Karpas-422 (cell line): ENCODE measurements at regions not wholly inside any gene's neighbourhood (a gene's known extent, or its start where the extent isn't known, plus 50 kb on each side); places are given as distances from the start of the nearest gene placed in this dataset.

Source experiments
- DNase-seq: peaks from one replicate; pipeline ENCODE4 v3.0.0-alpha.2; 2015
- H2AFZ ChIP-seq: fragments of 200-600 bp; sonication (generic); 2 replicates; pipeline ENCODE4 v1.6.1; 2014; ENCODE audit warnings: antibody characterized with exemption, low read length, mixed read lengths
- H3K27ac ChIP-seq: fragments of 200-600 bp; sonication (generic); 2 replicates; pipeline ENCODE4 v1.5.1; 2014; ENCODE audit warnings: mild to moderate bottlenecking, low read length, moderate library complexity
- H3K27me3 ChIP-seq: fragments of 200-600 bp; sonication (generic); 2 replicates; pipeline ENCODE4 v1.6.1; 2014; ENCODE audit warnings: low read length, mixed read lengths
- H3K36me3 ChIP-seq: fragments of 200-600 bp; sonication (generic); 2 replicates; pipeline ENCODE4 v1.6.1; 2014; ENCODE audit warnings: low read length, mixed read lengths; ENCODE audit not compliant: insufficient read depth
- H3K4me1 ChIP-seq: fragments of 200-600 bp; sonication (generic); 2 replicates; pipeline ENCODE4 v1.6.1; 2014; ENCODE audit warnings: mild to moderate bottlenecking, low read length, mixed read lengths
- H3K4me2 ChIP-seq: fragments of 200-600 bp; sonication (generic); 2 replicates; pipeline ENCODE4 v1.6.1; 2014; ENCODE audit warnings: low read length, low read depth, mild to moderate bottlenecking; ENCODE audit not compliant: poor library complexity, severe bottlenecking
- H3K4me3 ChIP-seq: fragments of 200-600 bp; sonication (generic); 2 replicates; pipeline ENCODE4 v1.5.1; 2014; ENCODE audit warnings: mild to moderate bottlenecking, antibody characterized with exemption, low read length, mixed read lengths
- H3K79me2 ChIP-seq: fragments of 200-600 bp; sonication (generic); 2 replicates; pipeline ENCODE4 v1.6.1; 2014; ENCODE audit warnings: mild to moderate bottlenecking, low read length, mixed read lengths
- H3K9ac ChIP-seq: fragments of 200-600 bp; sonication (generic); 2 replicates; pipeline ENCODE4 v1.6.0; 2014; ENCODE audit warnings: low read length
- H3K9me2 ChIP-seq: fragments of 200-600 bp; sonication (generic), shearing (Covaris generic); replicated peaks from 2 replicates; pipeline ENCODE4 v1.6.0; 2014; ENCODE audit warnings: mild to moderate bottlenecking, low read length, moderate library complexity; ENCODE audit not compliant: insufficient read depth
- H3K9me3 ChIP-seq: fragments of 300-700, 200-600 bp; sonication (generic); 2 replicates; pipeline ENCODE4 v1.6.1; 2014; ENCODE audit warnings: low read length, mixed read lengths
- H4K20me1 ChIP-seq: fragments of 200-600 bp; sonication (generic); 2 replicates; pipeline ENCODE4 v1.6.1; 2014; ENCODE audit warnings: mild to moderate bottlenecking, antibody characterized with exemption, low read length, low read depth; ENCODE audit not compliant: insufficient read depth

GRCh38 chr17:51347851-51348584 is 87.7 kb downstream of the UTP18 start:
- Histone ChIP-seq H3K9me3 (no peaks in the 10 kb centered on the region), H3K9ac (no peak overlapping the region), H3K36me3 (no peaks in the 10 kb centered on the region), H3K27me3 (no peaks in the 10 kb centered on the region), H3K4me3 (no peak overlapping the region), H3K4me2 (no peak overlapping the region), H3K79me2 (no peaks in the 10 kb centered on the region), H2AFZ (no peak overlapping the region), H4K20me1 (no peaks in the 10 kb centered on the region), H3K27ac (no peak overlapping the region), H3K9me2 (no peaks in the 10 kb centered on the region), H3K4me1 (no peaks in the 10 kb centered on the region)
- no peak for DNase-seq

DNA sequence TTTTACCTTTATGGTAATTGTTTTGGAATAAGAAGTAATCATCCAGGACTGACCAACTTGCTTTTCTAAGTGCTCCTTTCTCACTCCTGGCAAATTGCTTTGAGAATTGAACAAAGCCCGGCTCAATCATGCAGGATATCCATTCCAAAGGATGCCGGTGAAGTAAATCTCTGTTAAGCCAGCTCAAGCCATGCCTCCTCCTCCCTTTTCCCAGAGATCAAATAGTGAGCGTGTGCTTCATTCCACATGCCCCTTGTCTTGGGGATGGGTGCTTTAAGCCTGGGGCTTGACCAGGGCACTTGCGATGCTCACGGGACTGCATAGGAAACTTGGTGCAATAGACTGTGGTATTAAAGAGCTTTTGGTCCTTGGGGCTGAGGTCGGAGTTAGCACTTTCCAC is 90.7 kb downstream of the UTP18 start:
- DNase-seq = no peak
- no peak overlapping the region for H3K4me2 ChIP-seq

GRCh38 chr17:51351890-51352289 is 91.5 kb downstream of the UTP18 start:
- no peak overlapping the region for H3K4me3 ChIP-seq
- no peaks in the 10 kb centered on the region for H4K20me1 ChIP-seq
- no peak overlapping the region for H3K27ac ChIP-seq
- no peaks in the 10 kb centered on the region for H3K36me3 ChIP-seq
- no peak overlapping the region for H3K4me2 ChIP-seq
- H3K9ac ChIP-seq = no peak overlapping the region
- no peaks in the 10 kb centered on the region for H3K27me3 ChIP-seq
- no peaks in the 10 kb centered on the region for H3K9me3 ChIP-seq
- H3K9me2 ChIP-seq = no peaks in the 10 kb centered on the region
- no peaks in the 10 kb centered on the region for H3K79me2 ChIP-seq
- H2AFZ ChIP-seq = no peak overlapping the region
- no peaks in the 10 kb centered on the region for H3K4me1 ChIP-seq
- no peak for DNase-seq

More for the DNA sequence above, 90.7 kb downstream of the UTP18 start:
- no peaks in the 10 kb centered on the region for H3K9me2 ChIP-seq
- H2AFZ ChIP-seq = no peak overlapping the region
- no peak overlapping the region for H3K27ac ChIP-seq
- no peaks in the 10 kb centered on the region for H3K36me3 ChIP-seq
- H3K4me1 ChIP-seq = no peaks in the 10 kb centered on the region
- no peak overlapping the region for H3K9ac ChIP-seq
- H4K20me1 ChIP-seq = no peaks in the 10 kb centered on the region
- H3K27me3 ChIP-seq = no peaks in the 10 kb centered on the region
- no peaks in the 10 kb centered on the region for H3K9me3 ChIP-seq
- H3K79me2 ChIP-seq = no peaks in the 10 kb centered on the region
- no peak overlapping the region for H3K4me3 ChIP-seq

GRCh38 chr17:51352798-51353197 is 92.5 kb downstream of the UTP18 start:
- Histone ChIP-seq H3K9me2 (no peaks in the 10 kb centered on the region), H3K9me3 (no peaks in the 10 kb centered on the region), H3K36me3 (no peaks in the 10 kb centered on the region), H3K27me3 (no peaks in the 10 kb centered on the region), H3K27ac (no peak overlapping the region), H3K4me1 (no peaks in the 10 kb centered on the region), H3K4me2 (no peak overlapping the region), H3K79me2 (no peaks in the 10 kb centered on the region), H2AFZ (no peak overlapping the region), H3K4me3 (no peak overlapping the region), H4K20me1 (no peaks in the 10 kb centered on the region), H3K9ac (no peak overlapping the region)
- no peak for DNase-seq

DNA sequence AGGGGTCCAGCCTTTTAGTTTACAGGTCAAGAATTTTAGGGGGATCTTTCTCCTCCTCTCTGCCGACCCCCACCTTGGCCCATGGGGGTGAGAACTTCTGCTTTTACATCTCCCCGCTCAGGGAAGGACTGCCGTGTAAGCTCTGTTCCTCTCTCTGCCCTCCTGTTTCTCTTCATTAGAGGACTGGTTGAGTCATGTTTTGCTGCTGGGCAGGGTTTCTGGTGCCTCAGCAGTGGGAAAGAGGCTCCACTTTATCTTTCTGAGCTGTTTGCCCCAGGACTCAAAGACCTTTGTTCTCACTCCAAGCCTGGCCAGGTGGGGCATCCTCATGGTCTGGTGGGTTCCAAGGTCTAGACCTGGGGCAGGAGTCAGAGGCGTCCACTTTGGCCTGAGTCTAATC is 93.0 kb downstream of the UTP18 start:
- Histone ChIP-seq H3K27me3 (no peaks in the 10 kb centered on the region), H3K4me1 (no peaks in the 10 kb centered on the region), H3K27ac (no peak overlapping the region), H2AFZ (no peak overlapping the region), H4K20me1 (no peaks in the 10 kb centered on the region), H3K9me3 (no peaks in the 10 kb centered on the region), H3K79me2 (no peaks in the 10 kb centered on the region), H3K4me3 (no peak overlapping the region), H3K4me2 (no peak overlapping the region), H3K9ac (no peak overlapping the region), H3K9me2 (no peaks in the 10 kb centered on the region), H3K36me3 (no peaks in the 10 kb centered on the region)
- no peak for DNase-seq

GRCh38 chr17:51354936-51355335 is 94.6 kb downstream of the UTP18 start:
- Histone ChIP-seq H3K36me3 (no peaks in the 10 kb centered on the region), H3K9ac (no peak overlapping the region), H3K27me3 (no peaks in the 10 kb centered on the region), H3K79me2 (no peaks in the 10 kb centered on the region), H2AFZ (no peak overlapping the region), H3K4me2 (no peak overlapping the region), H3K9me3 (no peaks in the 10 kb centered on the region), H4K20me1 (no peaks in the 10 kb centered on the region), H3K9me2 (no peaks in the 10 kb centered on the region), H3K4me3 (no peak overlapping the region), H3K27ac (no peak overlapping the region), H3K4me1 (no peaks in the 10 kb centered on the region)
- no peak for DNase-seq

- no peaks in the 10 kb centered on the region for H3K27me3 ChIP-seq
- no peaks in the 10 kb centered on the region for H3K9me3 ChIP-seq
- no peaks in the 10 kb centered on the region for H3K4me1 ChIP-seq
- H3K36me3 ChIP-seq = no peaks in the 10 kb centered on the region
- H3K4me3 ChIP-seq = no peak overlapping the region
- H3K4me2 ChIP-seq = no peak overlapping the region
- no peak for DNase-seq
- no peaks in the 10 kb centered on the region for H3K9me2 ChIP-seq
- no peaks in the 10 kb centered on the region for H3K79me2 ChIP-seq
- no peak overlapping the region for H2AFZ ChIP-seq
- no peak overlapping the region for H3K9ac ChIP-seq
- H4K20me1 ChIP-seq = no peaks in the 10 kb centered on the region
- H3K27ac ChIP-seq = no peak overlapping the region
These were observed 95.4 kb downstream of the UTP18 start for GRCh38 chr17:51355441-51356410.

DNA sequence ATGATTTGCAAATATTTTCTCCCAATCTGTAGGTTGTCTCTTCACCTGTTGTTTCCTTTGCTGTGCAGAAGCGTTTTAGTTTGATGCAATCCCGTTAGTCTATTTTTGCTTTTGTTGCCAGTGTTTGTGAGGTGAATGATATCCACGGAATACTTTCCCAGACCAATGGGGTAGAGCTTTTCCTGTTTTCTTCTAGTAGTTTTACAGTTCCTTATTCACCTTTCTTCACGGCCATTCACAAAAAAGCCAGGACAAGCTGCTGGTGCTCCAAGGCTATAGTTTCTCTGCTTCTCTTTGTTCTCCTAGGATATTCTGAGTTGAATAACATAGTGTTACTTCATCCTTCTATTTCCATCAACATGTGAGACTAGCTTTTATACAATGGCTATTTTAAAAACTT is 98.7 kb downstream of the UTP18 start:
- no peak overlapping the region for H3K27ac ChIP-seq
- no peaks in the 10 kb centered on the region for H4K20me1 ChIP-seq
- no peaks in the 10 kb centered on the region for H3K27me3 ChIP-seq
- H3K4me1 ChIP-seq = no peaks in the 10 kb centered on the region
- H3K4me3 ChIP-seq = no peak overlapping the region
- H3K36me3 ChIP-seq = no peaks in the 10 kb centered on the region
- no peak overlapping the region for H3K9ac ChIP-seq
- H3K9me3 ChIP-seq = no peaks in the 10 kb centered on the region
- H2AFZ ChIP-seq = no peak overlapping the region
- H3K9me2 ChIP-seq = no peaks in the 10 kb centered on the region
- H3K4me2 ChIP-seq = no peak overlapping the region
- H3K79me2 ChIP-seq = no peaks in the 10 kb centered on the region
- DNase-seq = no peak
